HepG2 (cell line): ENCODE measurements at regions not wholly inside any gene's neighbourhood (a gene's known extent, or its start where the extent isn't known, plus 50 kb on each side); places are given as distances from the start of the nearest gene placed in this dataset.
A peak's percentile ranks its signal among the peaks of the same experiment; 100 is the strongest.

Source experiments
- GABPA ChIP-seq, 2 experiments: IDR thresholded peaks; 2 replicates each; pipeline ENCODE4 v1.6.1; 2011 to 2016; ENCODE audit warnings: low read depth in 2 of 2, low read length in 1 of 2, missing biosample characterization in 1 of 2, missing genetic modification characterization in 1 of 2
- HCFC1 ChIP-seq: fragments of 150-350 bp; IDR thresholded peaks from 2 replicates; pipeline ENCODE4 v1.6.1; 2014; ENCODE audit warnings: low read depth, low read length
- IRF2 ChIP-seq: IDR thresholded peaks from 2 replicates; pipeline ENCODE4 v1.6.1; 2018; ENCODE audit warnings: missing genetic modification reagents, missing compliant biosample characterization
- JUND ChIP-seq: sonication (generic); formaldehyde crosslinking; IDR thresholded peaks from 2 replicates; pipeline ENCODE4 v1.8.0; 2022; ENCODE audit warnings: mild to moderate bottlenecking, missing genetic modification reagents
- MEF2D ChIP-seq: sonication (generic); formaldehyde crosslinking; IDR thresholded peaks from 2 replicates; pipeline ENCODE4 v1.5.1; 2020; ENCODE audit warnings: mild to moderate bottlenecking, missing genetic modification reagents
- SPEN ChIP-seq: sonication (generic); formaldehyde crosslinking; IDR thresholded peaks from 2 replicates; pipeline ENCODE4 v1.5.1; 2020; ENCODE audit warnings: low read depth, mild to moderate bottlenecking, missing genetic modification reagents
- TBX2 ChIP-seq: sonication (generic); formaldehyde crosslinking; IDR thresholded peaks from 2 replicates; pipeline ENCODE4 v1.5.0; 2020; ENCODE audit warnings: missing genetic modification reagents, mild to moderate bottlenecking, borderline replicate concordance
- ZNF350 ChIP-seq: sonication (generic); formaldehyde crosslinking; IDR thresholded peaks from 2 replicates; pipeline ENCODE4 v1.4.0; 2020; ENCODE audit warnings: mild to moderate bottlenecking, low read depth, missing genetic modification reagents, borderline replicate concordance
- ZNF451 ChIP-seq: sonication (generic); formaldehyde crosslinking; IDR thresholded peaks from 2 replicates; pipeline ENCODE4 v1.5.0; 2020; ENCODE audit warnings: mild to moderate bottlenecking, missing genetic modification reagents
- ZNF501 ChIP-seq: sonication (generic); formaldehyde crosslinking; IDR thresholded peaks from 2 replicates; pipeline ENCODE4 v1.5.1; 2020; ENCODE audit warnings: mild to moderate bottlenecking, moderate library complexity, missing genetic modification reagents
- ZNF670 ChIP-seq: sonication (generic); formaldehyde crosslinking; IDR thresholded peaks from 2 replicates; pipeline ENCODE4 v1.8.0; 2022; ENCODE audit warnings: mild to moderate bottlenecking, missing genetic modification reagents, borderline replicate concordance
- ZNF75D ChIP-seq: sonication (generic); formaldehyde crosslinking; IDR thresholded peaks from 2 replicates; pipeline ENCODE4 v1.8.1; 2023; ENCODE audit warnings: missing genetic modification reagents, mild to moderate bottlenecking, borderline replicate concordance
- TF ChIP-seq, protein P1 (sequence below): sonication (generic); formaldehyde crosslinking; IDR thresholded peaks from 2 replicates; pipeline ENCODE4 v1.4.0; 2020; ENCODE audit warnings: mild to moderate bottlenecking, missing genetic modification reagents, borderline replicate concordance
- TF ChIP-seq, protein P2 (sequence below): sonication (generic); formaldehyde crosslinking; IDR thresholded peaks from 2 replicates; pipeline ENCODE4 v1.4.0; 2020; ENCODE audit warnings: missing genetic modification reagents, borderline replicate concordance
- TF ChIP-seq, protein P3 (sequence below): sonication (generic); formaldehyde crosslinking; IDR thresholded peaks from 2 replicates; pipeline ENCODE4 v1.4.0; 2020; ENCODE audit warnings: missing genetic modification reagents, borderline replicate concordance
- TF ChIP-seq, protein P4 (sequence below): sonication (generic); formaldehyde crosslinking; IDR thresholded peaks from 2 replicates; pipeline ENCODE4 v1.8.0; 2022; ENCODE audit warnings: missing genetic modification reagents, low read depth, mild to moderate bottlenecking, borderline replicate concordance
- TF ChIP-seq, protein P5 (sequence below): sonication (generic); formaldehyde crosslinking; IDR thresholded peaks from 2 replicates; pipeline ENCODE4 v1.4.0; 2020; ENCODE audit warnings: missing genetic modification reagents

DNA sequence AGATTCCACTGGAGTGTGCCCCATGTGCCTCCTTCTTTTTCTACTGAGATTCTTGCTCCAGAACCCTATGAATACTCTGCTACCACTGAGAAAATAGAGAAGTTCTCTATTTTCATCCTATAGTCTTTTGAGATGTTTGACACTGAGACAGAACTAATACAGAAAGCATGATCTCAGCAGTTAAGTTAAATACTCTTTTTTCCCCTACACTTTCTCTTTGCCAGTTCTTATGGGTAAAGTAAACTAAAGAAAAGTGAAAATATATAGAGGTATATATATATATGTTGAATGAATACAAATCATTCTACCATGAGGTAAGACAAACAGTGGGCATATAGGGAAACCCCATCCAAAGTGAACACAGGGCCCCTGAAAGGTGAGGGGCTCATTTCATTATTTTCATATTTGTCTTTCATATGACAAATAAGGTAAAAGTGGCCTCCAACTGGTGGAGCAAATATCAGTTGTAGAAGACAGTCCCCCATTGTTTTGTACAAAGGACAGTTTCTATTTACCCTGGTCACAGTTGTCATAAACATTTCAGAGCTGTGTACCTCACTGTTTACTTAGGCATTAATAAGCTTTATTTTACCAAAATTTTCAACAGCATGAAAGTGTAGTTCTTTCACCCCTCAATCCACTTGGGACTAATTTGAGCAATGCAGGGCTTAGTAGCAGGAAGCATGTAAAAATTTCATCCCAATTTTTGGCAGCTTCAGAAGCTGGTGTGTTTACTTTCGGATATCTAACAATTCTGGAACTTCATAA lies 188.3 kb upstream of the MARCKS start (continued):
- TF ChIP-seq, protein P1, sequence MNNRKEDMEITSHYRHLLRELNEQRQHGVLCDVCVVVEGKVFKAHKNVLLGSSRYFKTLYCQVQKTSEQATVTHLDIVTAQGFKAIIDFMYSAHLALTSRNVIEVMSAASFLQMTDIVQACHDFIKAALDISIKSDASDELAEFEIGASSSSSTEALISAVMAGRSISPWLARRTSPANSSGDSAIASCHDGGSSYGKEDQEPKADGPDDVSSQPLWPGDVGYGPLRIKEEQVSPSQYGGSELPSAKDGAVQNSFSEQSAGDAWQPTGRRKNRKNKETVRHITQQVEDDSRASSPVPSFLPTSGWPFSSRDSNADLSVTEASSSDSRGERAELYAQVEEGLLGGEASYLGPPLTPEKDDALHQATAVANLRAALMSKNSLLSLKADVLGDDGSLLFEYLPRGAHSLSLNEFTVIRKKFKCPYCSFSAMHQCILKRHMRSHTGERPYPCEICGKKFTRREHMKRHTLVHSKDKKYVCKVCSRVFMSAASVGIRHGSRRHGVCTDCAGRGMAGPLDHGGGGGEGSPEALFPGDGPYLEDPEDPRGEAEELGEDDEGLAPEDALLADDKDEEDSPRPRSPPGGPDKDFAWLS (CRISPR knock-in tag): no peak
- TF ChIP-seq ZNF501 (CRISPR knock-in tag) (no peak), GABPA (IDR thresholded peaks at IDR 0.05; ENCODE audit: low read depth, low read length) (no peak), GABPA (CRISPR knock-in tag; IDR thresholded peaks at IDR 0.05; ENCODE audit: low read depth) (no peak), MEF2D (CRISPR knock-in tag) (no peak), ZNF350 (no peak), JUND (CRISPR knock-in tag) (no peak), HCFC1 (no peak), SPEN (no peak), IRF2 (CRISPR knock-in tag) (0 out of 2 replicates have a peak, but pooled peaks have one; percentile 15), TBX2 (CRISPR knock-in tag) (0 out of 2 replicates have a peak, but pooled peaks have one; percentile 36), ZNF451 (CRISPR knock-in tag) (no peak), ZNF670 (CRISPR knock-in tag) (no peak), ZNF75D (CRISPR knock-in tag) (no peak)
- TF ChIP-seq, protein P2, sequence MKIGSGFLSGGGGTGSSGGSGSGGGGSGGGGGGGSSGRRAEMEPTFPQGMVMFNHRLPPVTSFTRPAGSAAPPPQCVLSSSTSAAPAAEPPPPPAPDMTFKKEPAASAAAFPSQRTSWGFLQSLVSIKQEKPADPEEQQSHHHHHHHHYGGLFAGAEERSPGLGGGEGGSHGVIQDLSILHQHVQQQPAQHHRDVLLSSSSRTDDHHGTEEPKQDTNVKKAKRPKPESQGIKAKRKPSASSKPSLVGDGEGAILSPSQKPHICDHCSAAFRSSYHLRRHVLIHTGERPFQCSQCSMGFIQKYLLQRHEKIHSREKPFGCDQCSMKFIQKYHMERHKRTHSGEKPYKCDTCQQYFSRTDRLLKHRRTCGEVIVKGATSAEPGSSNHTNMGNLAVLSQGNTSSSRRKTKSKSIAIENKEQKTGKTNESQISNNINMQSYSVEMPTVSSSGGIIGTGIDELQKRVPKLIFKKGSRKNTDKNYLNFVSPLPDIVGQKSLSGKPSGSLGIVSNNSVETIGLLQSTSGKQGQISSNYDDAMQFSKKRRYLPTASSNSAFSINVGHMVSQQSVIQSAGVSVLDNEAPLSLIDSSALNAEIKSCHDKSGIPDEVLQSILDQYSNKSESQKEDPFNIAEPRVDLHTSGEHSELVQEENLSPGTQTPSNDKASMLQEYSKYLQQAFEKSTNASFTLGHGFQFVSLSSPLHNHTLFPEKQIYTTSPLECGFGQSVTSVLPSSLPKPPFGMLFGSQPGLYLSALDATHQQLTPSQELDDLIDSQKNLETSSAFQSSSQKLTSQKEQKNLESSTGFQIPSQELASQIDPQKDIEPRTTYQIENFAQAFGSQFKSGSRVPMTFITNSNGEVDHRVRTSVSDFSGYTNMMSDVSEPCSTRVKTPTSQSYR (CRISPR knock-in tag): no peak
- TF ChIP-seq, protein P3, sequence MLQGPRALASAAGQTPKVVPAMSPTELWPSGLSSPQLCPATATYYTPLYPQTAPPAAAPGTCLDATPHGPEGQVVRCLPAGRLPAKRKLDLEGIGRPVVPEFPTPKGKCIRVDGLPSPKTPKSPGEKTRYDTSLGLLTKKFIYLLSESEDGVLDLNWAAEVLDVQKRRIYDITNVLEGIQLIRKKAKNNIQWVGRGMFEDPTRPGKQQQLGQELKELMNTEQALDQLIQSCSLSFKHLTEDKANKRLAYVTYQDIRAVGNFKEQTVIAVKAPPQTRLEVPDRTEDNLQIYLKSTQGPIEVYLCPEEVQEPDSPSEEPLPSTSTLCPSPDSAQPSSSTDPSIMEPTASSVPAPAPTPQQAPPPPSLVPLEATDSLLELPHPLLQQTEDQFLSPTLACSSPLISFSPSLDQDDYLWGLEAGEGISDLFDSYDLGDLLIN (CRISPR knock-in tag): no peak
- TF ChIP-seq, protein P4, sequence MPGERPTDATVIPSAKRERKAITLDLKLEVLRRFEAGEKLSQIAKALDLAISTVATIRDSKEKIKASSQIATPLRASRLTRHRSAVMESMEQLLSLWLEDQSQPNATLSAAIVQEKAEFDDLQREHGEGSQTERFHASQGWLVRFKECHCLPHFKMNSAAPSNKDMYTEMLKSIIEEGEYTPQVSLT (CRISPR knock-in tag): no peak
- TF ChIP-seq, protein P5, sequence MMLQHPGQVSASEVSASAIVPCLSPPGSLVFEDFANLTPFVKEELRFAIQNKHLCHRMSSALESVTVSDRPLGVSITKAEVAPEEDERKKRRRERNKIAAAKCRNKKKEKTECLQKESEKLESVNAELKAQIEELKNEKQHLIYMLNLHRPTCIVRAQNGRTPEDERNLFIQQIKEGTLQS (CRISPR knock-in tag): no peak
